ENCODE measurements at regions not wholly inside any gene's neighbourhood (a gene's known extent, or its start where the extent isn't known, plus 50 kb on each side); places are given as distances from the start of the nearest gene placed in this dataset.

- Histone ChIP-seq H2BK12ac (ENCODE audit: low read depth, low read length) (no peak overlapping the region), H3K18ac (ENCODE audit: extremely low read depth, low read length) (no peak overlapping the region), H3K23ac (ENCODE audit: insufficient read length) (no peak overlapping the region), H2BK20ac (ENCODE audit: low read length) (no peak overlapping the region), H2BK120ac (replicated peaks; ENCODE audit: low read depth, low read length) (no peak overlapping the region), H4K5ac (ENCODE audit: insufficient read length, low read depth, low read length) (no peak overlapping the region), H3K36me3 (ENCODE audit: control insufficient read depth in 2 of 4, insufficient read depth in 4 of 4, low read length in 3 of 4) (no peaks in the 10 kb centered on the region), H3K4me1 (replicated peaks in 1 of 4; ENCODE audit: control insufficient read depth in 3 of 4, insufficient read depth in 4 of 4, low read length in 3 of 4) (no peaks in the 10 kb centered on the region), H3K27me3 (replicated peaks in 1 of 4; ENCODE audit: control insufficient read depth in 3 of 4, extremely low read depth in 1 of 4, insufficient read depth in 3 of 4, low read length in 3 of 4) (no peaks in the 10 kb centered on the region), H4K91ac (replicated peaks; ENCODE audit: insufficient read length, low read length) (no peak overlapping the region), H3K27ac (ENCODE audit: low read depth, low read length) (no peak overlapping the region), H3K9ac (replicated peaks in 1 of 4; ENCODE audit: extremely low read depth in 1 of 4, low read depth in 3 of 4, low read length in 3 of 4) (no peak overlapping the region), H3K23me2 (ENCODE audit: low read depth, low read length) (no peaks in the 10 kb centered on the region), H3K4me3 (ENCODE audit: extremely low read depth in 1 of 4, insufficient read depth in 2 of 4, low read depth in 3 of 4, low read length in 4 of 4) (no peak overlapping the region), H3K79me2 (ENCODE audit: control insufficient read depth in 1 of 2, insufficient read depth in 2 of 2, low read length in 2 of 2) (no peaks in the 10 kb centered on the region), H2BK5ac (ENCODE audit: low read depth, low read length) (no peak overlapping the region), H3K14ac (ENCODE audit: insufficient read length) (no peak overlapping the region), H4K8ac (ENCODE audit: extremely low read depth, insufficient read depth, low read length) (no peak overlapping the region), H2BK15ac (ENCODE audit: low read length) (no peak overlapping the region), H2AK5ac (ENCODE audit: low read depth, low read length) (no peak overlapping the region), H2AFZ (ENCODE audit: low read length) (no peak overlapping the region), H3K56ac (replicated peaks; ENCODE audit: insufficient read length, low read depth, low read length) (no peak overlapping the region), H3K4ac (replicated peaks; ENCODE audit: insufficient read length, low read depth, low read length) (no peak overlapping the region), H3K4me2 (ENCODE audit: insufficient read depth in 1 of 2, low read depth in 2 of 2, low read length in 2 of 2) (no peak overlapping the region), H3K79me1 (ENCODE audit: low read depth, low read length) (no peaks in the 10 kb centered on the region), H3K9me3 (ENCODE audit: insufficient read depth in 2 of 2, low read depth in 1 of 2, low read length in 1 of 2) (no peaks in the 10 kb centered on the region), H4K20me1 (replicated peaks in 1 of 2; ENCODE audit: control insufficient read depth in 1 of 2, insufficient read depth in 2 of 2, low read length in 2 of 2) (no peaks in the 10 kb centered on the region)
- 93% methylated on average over 3 of the region's 3 CpGs; no CpG with 5 or more reads in 1 of the 2 experiments for WGBS, 2 experiments (ENCODE audit: extremely low coverage in 1 of 2, insufficient coverage in 1 of 2, insufficient read length in 1 of 2, insufficient replicate concordance in 2 of 2, low coverage in 1 of 2, low lambda C conversion rate in 2 of 2, missing lambda C conversion rate in 1 of 2)
- FAIRE-seq: peak; percentile 77
- ChIA-PET POLR2A (ENCODE audit: partially characterized antibody) (no interaction called here), CTCF (ENCODE audit: partially characterized antibody) (no interaction called here)
- no peak for DNase-seq (ENCODE audit: low read depth in 1 of 2, low spot score in 2 of 2)
- TF ChIP-seq EP300 (IDR thresholded peaks at IDR 0.05; ENCODE audit: borderline replicate concordance in 1 of 2, low read depth in 2 of 2, low read length in 2 of 2) (no peak), HDAC2 (IDR thresholded peaks at IDR 0.05; ENCODE audit: borderline replicate concordance in 1 of 2, low read depth in 2 of 2, low read length in 2 of 2) (no peak), SUZ12 (IDR thresholded peaks at IDR 0.05; ENCODE audit: low read length) (no peak), MAX (IDR thresholded peaks at IDR 0.05) (no peak), EZH2 (IDR thresholded peaks at IDR 0.05; ENCODE audit: low read depth, low read length, severe bottlenecking) (no peak), CTBP2 (IDR thresholded peaks at IDR 0.05; ENCODE audit: borderline replicate concordance, insufficient read depth, insufficient read length, low read length) (no peak), SAP30 (IDR thresholded peaks at IDR 0.05; ENCODE audit: insufficient read depth, insufficient replicate concordance, low read length) (no peak), E2F6 (IDR thresholded peaks at IDR 0.05) (no peak), POU5F1 (IDR thresholded peaks at IDR 0.05; ENCODE audit: low read depth, low read length) (no peak), NANOG (IDR thresholded peaks at IDR 0.05; ENCODE audit: insufficient read depth, low read depth, low read length, poor library complexity, severe bottlenecking) (no peak), CHD1 (IDR thresholded peaks at IDR 0.05; ENCODE audit: low read depth, low read length) (no peak), TAF7 (optimal IDR thresholded peaks at IDR 0.05; ENCODE audit: borderline replicate concordance, low read depth, low read length) (no peak)
These were observed 344.1 kb downstream of the SH2D1A start for GRCh38 chrX:124690495-124690894.

All from H1 (cell line).